OCI-LY7 (cell line): ENCODE measurements at regions not wholly inside any gene's neighbourhood (a gene's known extent, or its start where the extent isn't known, plus 50 kb on each side); places are given as distances from the start of the nearest gene placed in this dataset.

ENCODE experiments used
- CTCF ChIP-seq: fragments of 200-600 bp; sonication (generic); conservative IDR thresholded peaks from 2 replicates; pipeline ENCODE4 v1.5.1; 2014; ENCODE audit warnings: mild to moderate bottlenecking, antibody characterized with exemption, low read length, moderate library complexity, mixed read lengths
- EZH2phosphoT487 ChIP-seq: fragments of 200-600 bp; sonication (generic); IDR thresholded peaks from 2 replicates; pipeline ENCODE4 v1.6.1; 2018; ENCODE audit warnings: low read depth, borderline replicate concordance, mild to moderate bottlenecking, mixed run types, antibody characterized with exemption, low read length, moderate library complexity, mixed read lengths

GRCh38 chr2:19686439-19686838 lies 215.3 kb downstream of the TTC32 start:
- TF ChIP-seq CTCF (no peak), EZH2phosphoT487 (no peak)
